Psoas muscle (tissue), 7 donors: ENCODE measurements at regions not wholly inside any gene's neighbourhood (a gene's known extent, or its start where the extent isn't known, plus 50 kb on each side); places are given as distances from the start of the nearest gene placed in this dataset.

Source experiments
- ATAC-seq, 4 donors: fragments of 200-7000 bp; cut with Tn5 transposase; one replicate each; pipeline ENCODE4 v1.9.1; 2020; ENCODE audit warnings: moderate library complexity in 3 of 4, mild to moderate bottlenecking in 2 of 4
- DNase-seq, 2 donors: peaks; one replicate each; pipeline ENCODE4 v3.0.0-alpha.2; 2020
- H3K27ac ChIP-seq: fragments of 200-600 bp; one replicate; pipeline ENCODE4 v1.8.0; 2022
- H3K27me3 ChIP-seq, 3 donors: fragments of 200-600 bp in 1 of 3; one replicate each; pipeline versions ENCODE4 v1.6.1 to v1.8.0; 2013 to 2022; ENCODE audit warnings: low read length in 2 of 3, mild to moderate bottlenecking in 2 of 3, moderate library complexity in 1 of 3; ENCODE audit not compliant: insufficient read depth in 3 of 3
- H3K36me3 ChIP-seq, 2 donors: fragments of 200-600 bp in 1 of 2; one replicate each; pipeline versions ENCODE4 v1.6.1 to v1.8.0; 2013 to 2022; ENCODE audit warnings: low read depth in 1 of 2, mild to moderate bottlenecking in 1 of 2, moderate library complexity in 1 of 2; ENCODE audit not compliant: insufficient read depth in 1 of 2
- H3K4me1 ChIP-seq: fragments of 200-600 bp; one replicate; pipeline ENCODE4 v1.8.0; 2022
- H3K4me3 ChIP-seq: fragments of 200-600 bp; one replicate; pipeline ENCODE4 v1.8.0; 2022; ENCODE audit warnings: mild to moderate bottlenecking
- H3K9me3 ChIP-seq: fragments of 200-600 bp; one replicate; pipeline ENCODE4 v1.8.0; 2022
- CTCF ChIP-seq: fragments of 200-600 bp; IDR thresholded peaks from one replicate; pipeline ENCODE4 v1.8.0; 2022; ENCODE audit warnings: antibody characterized with exemption
- WGBS, 3 donors: extraction: QIAGEN DNeasy Blood & Tissue Kit; methylation state at CpG; one replicate each; pipeline versions ENCODE4 v1.1.6 to v1.1.7; 2013; 5-methylcytosine and 5-hydroxymethylcytosine counted together
- intact Hi-C, 2 donors: fragments of 100-400 bp; cut with DNase I; formaldehyde crosslinking; loops; one replicate each; pipeline versions ENCODE4 v1.11.0 to v1.14.2; 2022
- donor health status: healthy with polysubstance abuse.
- donor health status: DM: no; HTN: no; CAD: no; lungs with moderate emphysema.
- donor health status: Bipolar disorder and iron deficiency.
- donor health status: healthy.
- donor health status: DM: yes; HTN: yes; CAD: no.
- donor health status: DM: no; HTN: no; CAD: no.
- donor health status: DM: yes; HTN: yes; CAD: no.

- 49 to 61% (median 50%) methylated on average over 3 of the region's 3 CpGs for WGBS, 3 donors
- Histone ChIP-seq H3K27ac (no peak overlapping the region), H3K4me3 (no peak overlapping the region), H3K4me1 (no peaks in the 10 kb centered on the region), H3K36me3 (no peaks in the 10 kb centered on the region), H3K27me3 (no peaks in the 10 kb centered on the region), H3K9me3 (no peaks in the 10 kb centered on the region)
- ATAC-seq (no peak), DNase-seq (no peak)
- TF ChIP-seq CTCF: no peak
- intact Hi-C loops: no loop called here
Observed at GRCh38 chr7:41910940-41911600, 208.2 kb upstream of the INHBA start.

DNA sequence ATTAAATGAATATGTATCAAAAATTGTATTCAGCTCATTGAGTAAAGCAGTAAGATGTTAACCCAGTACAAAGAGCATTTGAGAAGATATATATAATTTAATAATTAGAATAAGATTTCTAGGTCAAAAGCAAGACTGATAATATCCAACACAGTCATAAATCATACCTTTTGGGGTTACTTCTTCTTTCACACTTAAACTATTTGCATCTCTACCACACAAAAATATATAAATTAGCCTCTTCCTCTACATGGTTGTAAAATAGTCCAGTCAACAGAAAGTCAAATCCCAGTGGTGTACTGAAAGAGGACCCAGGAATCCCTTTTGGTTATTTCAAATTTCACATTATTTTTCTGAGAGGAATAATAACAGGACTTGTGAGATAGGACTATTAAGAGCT lies 204.6 kb upstream of the INHBA start:
- Histone ChIP-seq H3K27me3 (no peaks in the 10 kb centered on the region), H3K9me3 (no peaks in the 10 kb centered on the region), H3K36me3 (no peaks in the 10 kb centered on the region), H3K4me3 (no peak overlapping the region), H3K27ac (no peak overlapping the region), H3K4me1 (no peaks in the 10 kb centered on the region)
- ATAC-seq (no peak), DNase-seq (no peak)
- no peak for TF ChIP-seq CTCF
- intact Hi-C loops: no loop called here

- H3K4me1 ChIP-seq: no peaks in the 10 kb centered on the region
- no peaks in the 10 kb centered on the region for H3K9me3 ChIP-seq
- H3K27ac ChIP-seq: no peak overlapping the region
- no peaks in the 10 kb centered on the region for H3K36me3 ChIP-seq
- no peak for TF ChIP-seq CTCF
- ATAC-seq (no peak), DNase-seq (no peak)
- no peaks in the 10 kb centered on the region for H3K27me3 ChIP-seq
- intact Hi-C loops: no loop called here
- H3K4me3 ChIP-seq: no peak overlapping the region
- 44 to 59% (median 59%) methylated on average over 2 of the region's 2 CpGs for WGBS, 3 donors
Observed at GRCh38 chr7:41900532-41900931, 197.6 kb upstream of the INHBA start.

- intact Hi-C loops: no loop called here
- WGBS, 3 donors: 66 to 73% (median 67%) methylated on average over 4 of the region's 4 CpGs
- Histone ChIP-seq H3K36me3 (no peaks in the 10 kb centered on the region), H3K9me3 (no peaks in the 10 kb centered on the region), H3K27ac (no peak overlapping the region), H3K4me1 (no peaks in the 10 kb centered on the region), H3K27me3 (no peaks in the 10 kb centered on the region), H3K4me3 (no peak overlapping the region)
- no peak for TF ChIP-seq CTCF
- no peak for ATAC-seq
- DNase-seq: no peak
Observed at GRCh38 chr7:41899823-41900433, 197.0 kb upstream of the INHBA start.

DNA sequence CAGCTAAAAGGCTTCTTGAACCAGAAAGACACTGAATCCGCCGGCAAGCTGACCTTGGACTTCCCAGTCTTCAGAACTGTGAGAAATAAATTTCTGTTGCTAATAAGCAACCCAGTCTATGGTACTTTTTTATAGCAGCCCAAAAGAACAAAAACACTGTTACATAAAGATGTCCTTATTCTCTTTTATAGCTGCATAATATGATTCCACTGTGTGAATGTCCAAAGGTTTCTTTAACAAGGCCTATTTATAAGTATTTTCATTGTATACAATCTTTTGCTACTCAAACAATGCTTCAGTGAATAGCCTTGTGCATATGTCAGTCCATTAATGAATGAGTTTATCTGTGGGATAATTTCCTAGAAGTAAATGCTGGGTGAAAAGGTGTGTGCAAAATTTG lies 190.8 kb upstream of the INHBA start:
- WGBS, 3 donors: 90 to 97% (median 96%) methylated on average over 2 of the region's 2 CpGs
- Histone ChIP-seq H3K27me3 (no peaks in the 10 kb centered on the region), H3K36me3 (no peaks in the 10 kb centered on the region), H3K27ac (no peak overlapping the region), H3K4me1 (no peaks in the 10 kb centered on the region), H3K4me3 (no peak overlapping the region), H3K9me3 (no peaks in the 10 kb centered on the region)
- DNase-seq: no peak
- TF ChIP-seq CTCF: no peak
- no peak for ATAC-seq
- intact Hi-C loops: no loop called here
